IPS-20b (cell line): ENCODE measurements at regions not wholly inside any gene's neighbourhood (a gene's known extent, or its start where the extent isn't known, plus 50 kb on each side); places are given as distances from the start of the nearest gene placed in this dataset.

Experiments
- H3K27ac ChIP-seq: one replicate; pipeline ENCODE4 v1.5.1; 2013; ENCODE audit warnings: low read length
- H3K27me3 ChIP-seq: 2 replicates; pipeline ENCODE4 v1.6.1; 2013; ENCODE audit warnings: mild to moderate bottlenecking, low read length, inconsistent platforms; ENCODE audit not compliant: insufficient read depth
- H3K36me3 ChIP-seq: 2 replicates; pipeline ENCODE4 v1.6.1; 2013; ENCODE audit warnings: low read depth, mild to moderate bottlenecking, inconsistent platforms, low read length, moderate library complexity; ENCODE audit not compliant: insufficient read depth
- H3K4me1 ChIP-seq: 2 replicates; pipeline ENCODE4 v1.6.1; 2013; ENCODE audit warnings: mild to moderate bottlenecking, control low read depth, inconsistent platforms, low read length, moderate library complexity; ENCODE audit not compliant: insufficient read depth
- H3K4me3 ChIP-seq: 2 replicates; pipeline ENCODE4 v1.5.1; 2013; ENCODE audit warnings: mild to moderate bottlenecking, low read length, inconsistent platforms
- H3K9ac ChIP-seq: 2 replicates; pipeline ENCODE4 v1.6.1; 2013; ENCODE audit warnings: low read depth, mild to moderate bottlenecking, inconsistent platforms, low read length, moderate library complexity
- H3K9me3 ChIP-seq: 2 replicates; pipeline ENCODE4 v1.6.1; 2013; ENCODE audit warnings: mild to moderate bottlenecking, low read depth, low read length, inconsistent platforms; ENCODE audit not compliant: insufficient read depth

GRCh38 chr9:19550009-19550408, 141.2 kb downstream of the ACER2 start:
- H3K9me3 ChIP-seq: no peaks in the 10 kb centered on the region
- H3K4me1 ChIP-seq: peaks cover 3% of the 10 kb centered on the region; the same call in 1 of the 2 replicates
- no peaks in the 10 kb centered on the region for H3K27me3 ChIP-seq
- no peak overlapping the region for H3K4me3 ChIP-seq
- H3K9ac ChIP-seq: no peak overlapping the region
- H3K36me3 ChIP-seq: no peaks in the 10 kb centered on the region
- no peak overlapping the region for H3K27ac ChIP-seq

DNA sequence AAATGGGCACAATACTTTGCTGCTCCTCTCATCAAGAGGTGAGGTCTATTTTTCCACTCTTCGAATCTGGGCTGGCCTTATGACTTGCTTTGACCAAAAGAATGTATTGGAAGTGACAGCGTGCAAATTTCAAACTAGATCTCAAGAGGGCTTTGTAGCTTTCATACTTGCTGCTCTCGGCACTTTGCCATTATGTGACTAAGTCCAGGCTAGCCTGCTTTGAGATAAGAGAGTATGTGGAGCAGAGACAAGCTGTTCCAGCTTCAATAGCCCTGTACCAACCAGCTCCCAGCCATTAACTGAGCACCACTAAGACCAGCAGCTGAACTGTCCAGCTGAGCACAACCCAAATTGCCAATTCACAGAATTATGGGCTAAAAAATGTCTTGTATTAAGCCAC, 124.6 kb downstream of the ACER2 start:
- no peaks in the 10 kb centered on the region for H3K36me3 ChIP-seq
- H3K9me3 ChIP-seq: no peaks in the 10 kb centered on the region
- H3K27ac ChIP-seq: no peak overlapping the region
- no peaks in the 10 kb centered on the region for H3K4me1 ChIP-seq
- H3K27me3 ChIP-seq: no peaks in the 10 kb centered on the region
- no peak overlapping the region for H3K4me3 ChIP-seq
- no peak overlapping the region for H3K9ac ChIP-seq

GRCh38 chr9:19527663-19528062, 118.9 kb downstream of the ACER2 start:
- H3K9me3 ChIP-seq: no peaks in the 10 kb centered on the region
- no peaks in the 10 kb centered on the region for H3K27me3 ChIP-seq

DNA sequence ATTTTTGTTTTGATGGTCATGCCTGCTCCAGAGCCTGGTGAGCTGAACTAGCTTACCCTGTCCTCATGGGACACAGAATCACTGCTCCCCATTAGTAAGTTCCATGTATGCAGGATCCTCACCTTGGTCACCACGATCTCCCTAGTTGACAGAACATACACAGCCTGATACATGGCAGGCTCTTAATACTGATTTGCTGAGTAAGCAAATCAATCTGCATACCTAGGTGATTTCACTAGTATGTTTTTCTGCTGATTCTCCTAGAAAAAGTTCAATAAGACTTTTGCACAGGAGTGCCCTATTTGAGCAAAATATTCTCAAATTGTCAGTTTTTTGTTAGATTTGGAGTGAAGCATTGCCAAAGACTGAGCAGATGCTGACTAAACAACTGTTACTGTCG, 113.7 kb downstream of the ACER2 start:
- no peaks in the 10 kb centered on the region for H3K4me1 ChIP-seq
- no peaks in the 10 kb centered on the region for H3K27me3 ChIP-seq
- H3K27ac ChIP-seq: no peak overlapping the region
- H3K9me3 ChIP-seq: no peaks in the 10 kb centered on the region
- no peak overlapping the region for H3K9ac ChIP-seq
- H3K4me3 ChIP-seq: no peak overlapping the region
- no peaks in the 10 kb centered on the region for H3K36me3 ChIP-seq

More at GRCh38 chr9:19527663-19528062, 118.9 kb downstream of the ACER2 start:
- Histone ChIP-seq H3K36me3 (no peaks in the 10 kb centered on the region), H3K27ac (no peak overlapping the region), H3K4me1 (no peaks in the 10 kb centered on the region), H3K9ac (no peak overlapping the region), H3K4me3 (no peak overlapping the region)

DNA sequence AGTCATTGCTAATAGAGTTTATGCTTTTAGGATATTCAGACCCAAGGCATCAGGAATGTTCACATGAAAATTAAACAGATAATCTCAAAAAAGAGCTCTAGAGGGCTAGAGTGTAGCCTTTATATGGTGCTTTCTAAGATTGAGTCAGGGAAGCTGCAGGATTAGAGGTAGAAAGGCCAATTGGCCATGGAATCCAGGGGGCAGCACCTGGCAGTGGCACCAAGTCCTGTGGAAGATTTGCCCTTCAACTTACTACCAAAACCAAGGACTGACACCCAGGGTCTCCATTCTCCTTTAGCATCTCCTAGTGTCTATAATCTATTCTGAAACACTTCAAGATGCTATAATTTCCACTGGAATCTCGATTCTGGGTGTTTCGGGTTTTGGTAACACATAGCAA, 112.4 kb downstream of the ACER2 start:
- no peaks in the 10 kb centered on the region for H3K27me3 ChIP-seq
- no peak overlapping the region for H3K9ac ChIP-seq
- H3K27ac ChIP-seq: no peak overlapping the region
- H3K9me3 ChIP-seq: no peaks in the 10 kb centered on the region
- H3K4me3 ChIP-seq: no peak overlapping the region
- H3K36me3 ChIP-seq: no peaks in the 10 kb centered on the region
- H3K4me1 ChIP-seq: no peaks in the 10 kb centered on the region

- no peaks in the 10 kb centered on the region for H3K27me3 ChIP-seq
- no peaks in the 10 kb centered on the region for H3K36me3 ChIP-seq
- no peak overlapping the region for H3K27ac ChIP-seq
- H3K4me3 ChIP-seq: no peak overlapping the region
- no peak overlapping the region for H3K9ac ChIP-seq
- no peaks in the 10 kb centered on the region for H3K9me3 ChIP-seq
- no peaks in the 10 kb centered on the region for H3K4me1 ChIP-seq
Measured at GRCh38 chr9:19517202-19517942, 108.6 kb downstream of the ACER2 start.

DNA sequence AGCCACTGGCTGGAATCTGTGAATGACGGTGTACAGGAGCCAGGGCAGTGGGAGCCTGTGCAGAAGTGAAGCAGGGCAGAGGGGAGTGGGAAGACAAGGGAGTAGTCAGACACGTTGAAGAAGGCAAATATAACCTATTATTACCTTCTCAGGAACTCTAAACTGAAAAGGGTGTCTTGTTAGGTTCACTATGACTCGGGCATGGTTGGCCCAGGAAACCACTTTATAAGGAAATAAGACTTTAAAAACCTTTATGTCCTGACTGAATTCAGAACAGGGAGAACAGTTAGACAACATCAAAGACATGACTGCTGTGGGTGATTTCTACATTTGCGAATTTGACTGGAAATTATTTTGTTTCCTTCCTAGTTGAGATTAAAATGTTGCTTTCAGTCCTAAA, 107.5 kb downstream of the ACER2 start:
- Histone ChIP-seq H3K27me3 (no peaks in the 10 kb centered on the region), H3K27ac (no peak overlapping the region), H3K36me3 (no peaks in the 10 kb centered on the region), H3K4me3 (no peak overlapping the region), H3K9me3 (no peaks in the 10 kb centered on the region), H3K9ac (no peak overlapping the region), H3K4me1 (no peaks in the 10 kb centered on the region)

- Histone ChIP-seq H3K27me3 (no peaks in the 10 kb centered on the region), H3K36me3 (no peaks in the 10 kb centered on the region), H3K9me3 (no peaks in the 10 kb centered on the region), H3K9ac (no peak overlapping the region), H3K4me3 (no peak overlapping the region), H3K4me1 (no peaks in the 10 kb centered on the region), H3K27ac (no peak overlapping the region)
Measured at GRCh38 chr9:19513671-19514275, 105.0 kb downstream of the ACER2 start.

- Histone ChIP-seq H3K9ac (no peak overlapping the region), H3K27me3 (no peaks in the 10 kb centered on the region), H3K27ac (no peak overlapping the region), H3K36me3 (no peaks in the 10 kb centered on the region), H3K4me3 (no peak overlapping the region), H3K9me3 (no peaks in the 10 kb centered on the region), H3K4me1 (no peaks in the 10 kb centered on the region)
Measured at GRCh38 chr9:19512103-19512832, 103.5 kb downstream of the ACER2 start.

DNA sequence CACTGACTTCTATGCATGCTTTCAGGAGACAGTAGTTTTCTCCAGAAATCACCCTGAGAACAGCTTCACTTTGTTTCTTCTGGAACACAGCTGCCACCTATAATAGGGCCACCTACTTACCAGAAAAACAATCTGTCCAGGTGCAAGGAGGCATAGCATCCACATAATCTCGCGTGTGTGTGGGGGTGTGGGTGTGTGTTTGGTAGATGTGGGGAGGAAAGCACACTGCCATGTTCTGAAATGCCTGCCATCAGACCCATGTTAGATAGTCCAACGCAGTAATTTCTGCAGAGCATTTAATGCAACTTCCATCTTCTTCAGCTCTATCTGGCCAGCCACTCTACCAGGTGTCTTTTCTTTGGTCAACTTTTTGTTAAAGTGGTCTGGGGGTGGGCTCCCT, 102.9 kb downstream of the ACER2 start:
- H3K4me1 ChIP-seq: no peaks in the 10 kb centered on the region
- no peaks in the 10 kb centered on the region for H3K36me3 ChIP-seq
- no peak overlapping the region for H3K4me3 ChIP-seq
- H3K27me3 ChIP-seq: no peaks in the 10 kb centered on the region
- no peak overlapping the region for H3K27ac ChIP-seq
- no peak overlapping the region for H3K9ac ChIP-seq
- no peaks in the 10 kb centered on the region for H3K9me3 ChIP-seq

DNA sequence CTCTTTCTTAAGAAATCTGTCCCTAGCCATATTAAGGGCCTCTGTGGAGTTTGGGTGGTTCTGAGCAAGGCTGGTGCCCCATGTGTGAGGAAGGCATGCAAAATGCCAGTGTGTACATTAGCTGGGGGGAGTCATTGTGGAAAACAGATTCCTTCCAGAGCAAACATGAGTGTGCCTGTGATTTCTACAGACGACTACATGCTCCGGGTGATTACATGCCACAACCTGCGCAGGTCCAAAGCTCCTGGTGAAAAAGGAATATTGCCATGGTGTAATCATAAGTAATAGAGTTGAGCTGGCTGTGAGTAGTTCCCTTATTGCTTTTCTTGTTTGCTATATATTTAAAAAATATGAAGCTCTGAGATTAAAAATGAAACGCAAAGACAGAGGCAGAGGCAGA, 102.1 kb downstream of the ACER2 start:
- no peaks in the 10 kb centered on the region for H3K27me3 ChIP-seq
- H3K9me3 ChIP-seq: no peaks in the 10 kb centered on the region
- no peak overlapping the region for H3K4me3 ChIP-seq
- no peak overlapping the region for H3K9ac ChIP-seq
- no peak overlapping the region for H3K27ac ChIP-seq
- no peaks in the 10 kb centered on the region for H3K36me3 ChIP-seq
- H3K4me1 ChIP-seq: no peaks in the 10 kb centered on the region
